Left ventricle myocardium inferior (tissue), 1 donor: ENCODE measurements at regions not wholly inside any gene's neighbourhood (a gene's known extent, or its start where the extent isn't known, plus 50 kb on each side); places are given as distances from the start of the nearest gene placed in this dataset.
"Not testable (repeated sequence)": the region's sequence is repeated elsewhere in the genome, so short reads cannot be mapped to it uniquely, and the experiment has no call there.

ENCODE experiments used
- DNase-seq: peaks from one replicate; pipeline ENCODE4 v3.0.0-alpha.2; 2020
- H3K27ac ChIP-seq: fragments of 200-600 bp; replicated peaks from 2 replicates; pipeline ENCODE4 v1.8.0; 2021
- H3K27me3 ChIP-seq: fragments of 200-600 bp; 2 replicates; pipeline ENCODE4 v1.8.0; 2021; ENCODE audit warnings: low read depth
- H3K36me3 ChIP-seq: fragments of 200-600 bp; 2 replicates; pipeline ENCODE4 v1.8.0; 2021
- H3K4me1 ChIP-seq: fragments of 200-600 bp; 2 replicates; pipeline ENCODE4 v1.8.0; 2021
- H3K4me3 ChIP-seq: fragments of 200-600 bp; 2 replicates; pipeline ENCODE4 v1.8.0; 2021; ENCODE audit warnings: mild to moderate bottlenecking, moderate library complexity
- H3K9me3 ChIP-seq: fragments of 200-600 bp; replicated peaks from 2 replicates; pipeline ENCODE4 v1.8.0; 2021
- CTCF ChIP-seq: fragments of 200-600 bp; IDR thresholded peaks from 2 replicates; pipeline ENCODE4 v1.8.0; 2021; ENCODE audit warnings: antibody characterized with exemption, mild to moderate bottlenecking, borderline replicate concordance
- intact Hi-C: fragments of 100-400 bp; cut with micrococcal nuclease; formaldehyde crosslinking; loops from one replicate; pipeline ENCODE4 v1.11.0; 2022
- donor health status: DM: no; HTN: yes; CAD: no; lungs with severe emphysema.

- no peak for TF ChIP-seq CTCF
- intact Hi-C loops: no loop called here
- no peaks in the 10 kb centered on the region for H3K36me3 ChIP-seq
- no peaks in the 10 kb centered on the region for H3K4me1 ChIP-seq
- DNase-seq: no peak
- H3K4me3 ChIP-seq: no peak overlapping the region
- peaks cover 5% of the 10 kb centered on the region for H3K9me3 ChIP-seq
- no peak overlapping the region for H3K27ac ChIP-seq
- H3K27me3 ChIP-seq: peaks cover 64% of the 10 kb centered on the region
Observed at GRCh38 chr1:157384258-157384657, 168.1 kb downstream of the FCRL5 start.

DNA sequence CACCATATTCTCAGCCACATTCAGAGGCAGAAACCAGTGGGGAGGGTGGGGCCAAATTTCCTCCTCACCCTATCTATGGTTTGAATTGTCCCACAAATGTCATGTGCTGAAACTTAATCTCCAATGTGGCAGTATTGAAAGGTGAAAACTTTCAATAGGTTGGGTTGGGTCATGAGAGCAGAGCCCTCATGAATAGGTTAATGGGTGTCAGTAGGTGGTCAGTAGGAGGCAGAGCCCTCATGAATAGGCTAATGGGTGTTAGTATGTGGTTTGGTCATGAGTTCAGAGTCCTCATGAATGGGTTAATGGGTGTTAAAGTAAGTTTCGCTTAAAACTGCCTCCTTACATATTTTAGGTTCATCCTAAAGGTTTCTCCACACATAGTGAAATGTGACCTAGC lies 170.0 kb downstream of the FCRL5 start:
- DNase-seq: no peak
- intact Hi-C loops: no loop called here
- Histone ChIP-seq H3K27me3 (peaks cover 64% of the 10 kb centered on the region), H3K4me3 (no peak overlapping the region), H3K36me3 (no peaks in the 10 kb centered on the region), H3K9me3 (peaks cover 2% of the 10 kb centered on the region), H3K27ac (no peak overlapping the region), H3K4me1 (no peaks in the 10 kb centered on the region)
- TF ChIP-seq CTCF: no peak

DNA sequence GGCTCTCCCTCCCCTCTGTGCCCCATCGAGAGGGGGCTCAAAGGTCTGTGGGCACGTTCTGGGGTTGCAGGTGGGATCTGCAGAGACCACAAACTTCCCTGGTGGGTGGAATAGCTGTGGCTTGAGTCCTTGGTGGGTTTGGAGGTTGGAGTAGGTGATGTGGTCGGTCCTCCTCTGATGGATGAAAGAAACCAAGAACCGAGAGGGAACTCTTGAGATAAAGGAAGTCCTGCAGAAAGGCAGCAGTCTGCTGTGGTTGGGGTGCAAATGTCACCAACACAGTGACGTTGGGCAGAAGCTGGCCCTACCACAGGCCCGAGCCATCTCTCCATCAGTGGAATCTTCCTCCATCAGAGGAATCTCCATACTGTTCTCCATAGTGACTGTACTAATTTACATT lies 171.8 kb downstream of the FCRL5 start:
- no peak overlapping the region for H3K27ac ChIP-seq
- intact Hi-C loops: no loop called here
- no peaks in the 10 kb centered on the region for H3K36me3 ChIP-seq
- H3K9me3 ChIP-seq: no peaks in the 10 kb centered on the region
- H3K4me1 ChIP-seq: no peaks in the 10 kb centered on the region
- no peak overlapping the region for H3K4me3 ChIP-seq
- peaks cover 82% of the 10 kb centered on the region for H3K27me3 ChIP-seq
- no peak for DNase-seq
- TF ChIP-seq CTCF: no peak

- peaks cover 87% of the 10 kb centered on the region for H3K27me3 ChIP-seq
- peak; percentile 41 for TF ChIP-seq CTCF
- not testable (repeated sequence) for H3K4me3 ChIP-seq, H3K4me1 ChIP-seq, H3K27ac ChIP-seq, H3K36me3 ChIP-seq, H3K9me3 ChIP-seq, DNase-seq
- intact Hi-C loops: loop anchor here (10.0 kb wide), 1 partner anchor 108 kb away; no protein-coding TSS in a partner anchor
Observed at GRCh38 chr1:157377280-157377713, 175.0 kb downstream of the FCRL5 start.

GRCh38 chr1:157376681-157377080 lies 175.6 kb downstream of the FCRL5 start:
- Histone ChIP-seq H3K4me1 (no peaks in the 10 kb centered on the region), H3K36me3 (no peaks in the 10 kb centered on the region), H3K27ac (no peak overlapping the region), H3K27me3 (peaks cover 83% of the 10 kb centered on the region), H3K9me3 (no peaks in the 10 kb centered on the region), H3K4me3 (no peak overlapping the region)
- no peak for DNase-seq
- no peak for TF ChIP-seq CTCF
- intact Hi-C loops: loop anchor here (10.0 kb wide), 1 partner anchor 108 kb away; no protein-coding TSS in a partner anchor

GRCh38 chr1:157372311-157372710 lies 180.0 kb downstream of the FCRL5 start:
- not testable (repeated sequence) for H3K4me3 ChIP-seq, H3K36me3 ChIP-seq, H3K9me3 ChIP-seq, DNase-seq, H3K27ac ChIP-seq, H3K4me1 ChIP-seq
- intact Hi-C loops: loop anchor here (10.0 kb wide), 1 partner anchor 112 kb away; no protein-coding TSS in a partner anchor
- H3K27me3 ChIP-seq: peaks cover 52% of the 10 kb centered on the region
